Upper lobe of left lung (tissue), 6 donors: ENCODE measurements at regions not wholly inside any gene's neighbourhood (a gene's known extent, or its start where the extent isn't known, plus 50 kb on each side); places are given as distances from the start of the nearest gene placed in this dataset.

Source experiments
- ATAC-seq, 2 donors: fragments of 200-7000 bp; cut with Tn5 transposase; one replicate each; pipeline ENCODE4 v1.9.1; 2022; ENCODE audit warnings: mild to moderate bottlenecking in 2 of 2, moderate library complexity in 2 of 2; ENCODE audit not compliant: low FRiP score in 2 of 2
- DNase-seq, 2 donors: peaks; one replicate each; pipeline ENCODE4 v3.0.0-alpha.2; 2019 to 2020
- H3K27ac ChIP-seq, 4 donors: fragments of 200-600 bp; sonication (generic); one replicate each; pipeline ENCODE4 v1.5.1; 2016 to 2019
- H3K27me3 ChIP-seq, 4 donors: fragments of 200-600 bp; sonication (generic); one replicate each; pipeline ENCODE4 v1.5.1; 2017 to 2019
- H3K36me3 ChIP-seq, 4 donors: fragments of 200-600 bp; sonication (generic); one replicate each; pipeline ENCODE4 v1.5.1; 2016 to 2019
- H3K4me1 ChIP-seq, 4 donors: fragments of 200-600 bp; sonication (generic); one replicate each; pipeline ENCODE4 v1.5.1; 2018 to 2019
- H3K4me3 ChIP-seq, 4 donors: fragments of 200-600 bp; sonication (generic); one replicate each; pipeline ENCODE4 v1.5.1; 2017 to 2019; ENCODE audit warnings: mild to moderate bottlenecking in 2 of 4, moderate library complexity in 1 of 4
- H3K9me3 ChIP-seq, 4 donors: fragments of 200-600 bp; sonication (generic); one replicate each; pipeline ENCODE4 v1.5.1; 2018 to 2019
- EP300 ChIP-seq, 4 donors: sonication (generic); formaldehyde crosslinking; IDR thresholded peaks; one replicate each; pipeline ENCODE4 v1.5.1; 2017; ENCODE audit warnings: antibody characterized with exemption in 4 of 4, control low read depth in 2 of 4
- POLR2A ChIP-seq, 4 donors: fragments of 450-650 bp; IDR thresholded peaks; one replicate each; pipeline ENCODE4 v1.5.1; 2016 to 2017; ENCODE audit warnings: antibody characterized with exemption in 4 of 4, mild to moderate bottlenecking in 2 of 4
- POLR2AphosphoS5 ChIP-seq, 2 donors: sonication (generic); formaldehyde crosslinking; IDR thresholded peaks; one replicate each; pipeline ENCODE4 v1.5.1; 2017; ENCODE audit warnings: antibody characterized with exemption in 2 of 2
- WGBS, 2 donors: methylation state at CpG; one replicate each; pipeline ENCODE4 v1.1.5; 2017 to 2018; 5-methylcytosine and 5-hydroxymethylcytosine counted together
- TF ChIP-seq, protein P1 (sequence below), 6 experiments: fragments of 450-650 bp in 4 of 6; fragments of 200-600 bp in 2 of 6; sonication (generic) in 2 of 6; IDR thresholded peaks; one replicate each; pipeline ENCODE4 v1.5.1; 2016 to 2019; ENCODE audit warnings: antibody characterized with exemption in 6 of 6
- donor health status: DM: no; HTN: no; CAD: no; lungs with moderate emphysema.
- donor health status: DM: no; HTN: yes; CAD: no; lungs with severe emphysema.

DNA sequence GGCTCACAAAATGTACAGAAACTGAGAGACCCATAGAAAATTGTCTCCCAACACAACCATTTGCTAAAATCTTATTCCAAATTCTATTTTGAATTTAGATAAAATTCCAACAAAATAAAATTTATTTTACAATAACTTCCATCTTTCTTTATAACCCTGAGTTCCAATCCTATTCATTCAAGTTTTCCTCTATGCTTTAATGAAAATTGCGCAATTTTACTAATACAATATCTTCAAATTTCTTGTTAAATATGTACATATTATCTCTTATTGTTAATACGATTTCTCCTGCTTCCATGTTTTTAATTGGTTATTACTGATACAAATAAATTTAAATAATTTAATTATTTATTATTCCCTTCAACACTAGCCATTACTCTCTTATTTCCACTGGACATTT lies 645.2 kb upstream of the COBL start:
- Histone ChIP-seq H3K9me3 (peaks cover 0 to 7% (median 0%) of the 10 kb centered on the region in 4 donors), H3K4me3 (no peak overlapping the region), H3K36me3 (no peaks in the 10 kb centered on the region), H3K27me3 (no peaks in the 10 kb centered on the region), H3K27ac (no peak overlapping the region), H3K4me1 (no peaks in the 10 kb centered on the region)
- DNase-seq (no peak), ATAC-seq (no peak)
- TF ChIP-seq POLR2AphosphoS5 (IDR thresholded peaks at IDR 0.05) = no peak
- 79 to 87% methylated on average over 2 of the region's 2 CpGs for WGBS, 2 donors

DNA sequence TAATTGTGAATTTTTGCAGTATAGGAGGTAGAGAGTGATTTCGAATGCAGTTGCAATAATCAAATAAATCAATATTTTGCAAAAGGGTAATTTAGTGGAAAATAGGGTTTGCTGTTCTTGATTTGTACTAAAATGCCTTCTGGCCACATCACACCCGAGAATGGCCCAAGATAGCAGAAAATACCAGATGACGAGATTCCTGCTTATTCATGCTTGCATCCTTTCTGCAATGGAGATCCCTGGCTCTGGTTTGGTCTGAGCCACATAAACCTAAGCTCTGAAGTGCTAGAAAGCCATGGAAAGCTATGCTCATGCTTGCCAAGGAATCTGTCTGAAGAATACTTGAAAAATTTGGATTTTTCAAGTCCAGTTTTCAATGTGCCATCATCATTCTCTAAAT lies 634.2 kb upstream of the COBL start:
- no peak overlapping the region for H3K27ac ChIP-seq
- H3K27me3 ChIP-seq = no peaks in the 10 kb centered on the region
- no peak overlapping the region for H3K4me3 ChIP-seq
- ATAC-seq (no peak), DNase-seq (no peak)
- TF ChIP-seq POLR2AphosphoS5 (IDR thresholded peaks at IDR 0.05) (no peak), EP300 (IDR thresholded peaks at IDR 0.05) (no peak), POLR2A (IDR thresholded peaks at IDR 0.05) (no peak)
- TF ChIP-seq, protein P1, sequence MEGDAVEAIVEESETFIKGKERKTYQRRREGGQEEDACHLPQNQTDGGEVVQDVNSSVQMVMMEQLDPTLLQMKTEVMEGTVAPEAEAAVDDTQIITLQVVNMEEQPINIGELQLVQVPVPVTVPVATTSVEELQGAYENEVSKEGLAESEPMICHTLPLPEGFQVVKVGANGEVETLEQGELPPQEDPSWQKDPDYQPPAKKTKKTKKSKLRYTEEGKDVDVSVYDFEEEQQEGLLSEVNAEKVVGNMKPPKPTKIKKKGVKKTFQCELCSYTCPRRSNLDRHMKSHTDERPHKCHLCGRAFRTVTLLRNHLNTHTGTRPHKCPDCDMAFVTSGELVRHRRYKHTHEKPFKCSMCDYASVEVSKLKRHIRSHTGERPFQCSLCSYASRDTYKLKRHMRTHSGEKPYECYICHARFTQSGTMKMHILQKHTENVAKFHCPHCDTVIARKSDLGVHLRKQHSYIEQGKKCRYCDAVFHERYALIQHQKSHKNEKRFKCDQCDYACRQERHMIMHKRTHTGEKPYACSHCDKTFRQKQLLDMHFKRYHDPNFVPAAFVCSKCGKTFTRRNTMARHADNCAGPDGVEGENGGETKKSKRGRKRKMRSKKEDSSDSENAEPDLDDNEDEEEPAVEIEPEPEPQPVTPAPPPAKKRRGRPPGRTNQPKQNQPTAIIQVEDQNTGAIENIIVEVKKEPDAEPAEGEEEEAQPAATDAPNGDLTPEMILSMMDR (IDR thresholded peaks at IDR 0.05) = no peak
- no peaks in the 10 kb centered on the region for H3K36me3 ChIP-seq
- H3K4me1 ChIP-seq = no peaks in the 10 kb centered on the region
- 39 to 42% methylated on average over 3 of the region's 3 CpGs for whole genome bisulfite sequencing, 2 donors
- H3K9me3 ChIP-seq = no peaks in the 10 kb centered on the region

DNA sequence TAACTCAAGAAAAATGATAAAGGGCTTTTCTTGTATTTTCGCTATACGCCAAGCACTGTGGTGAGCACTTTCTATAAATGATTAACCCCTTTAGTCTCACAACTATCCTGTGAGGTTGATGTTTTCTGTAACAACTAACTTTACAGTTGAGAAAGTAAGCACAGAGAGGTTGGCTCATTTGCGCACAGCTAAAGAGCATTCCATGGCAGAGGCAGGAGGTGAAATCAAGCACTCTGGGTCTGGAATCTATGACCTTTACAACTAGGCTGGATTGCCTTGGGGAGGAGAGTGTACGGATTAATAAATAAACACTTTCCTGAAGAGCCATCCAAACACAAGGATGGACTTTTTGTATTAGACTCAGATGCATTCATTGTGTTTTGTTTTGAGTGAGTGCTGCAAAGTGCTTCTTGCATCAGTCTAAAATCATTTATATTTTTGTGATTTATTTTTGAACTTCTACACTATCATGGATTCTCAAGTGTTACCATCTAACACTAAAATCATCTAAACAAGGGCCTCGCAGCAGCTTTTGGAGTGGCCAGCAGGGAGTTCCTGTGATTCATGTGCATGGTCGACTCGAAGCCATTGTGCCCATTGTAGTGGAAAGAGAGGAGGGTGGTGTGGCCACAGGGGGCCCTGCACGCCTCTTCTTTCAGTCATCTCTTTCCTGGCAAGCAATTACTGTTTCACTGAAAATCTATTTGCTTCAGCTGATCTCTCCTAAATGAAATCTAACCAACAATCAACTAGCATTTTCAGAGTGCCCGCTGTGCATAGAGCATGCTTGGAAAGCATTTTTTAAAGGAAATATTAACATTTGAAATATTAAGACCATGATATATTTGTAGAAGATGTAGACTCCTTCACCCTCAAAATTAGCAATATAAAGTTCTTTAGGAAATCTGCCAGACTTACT lies 633.4 kb upstream of the COBL start:
- ATAC-seq (no peak), DNase-seq (no peak)
- no peaks in the 10 kb centered on the region for H3K36me3 ChIP-seq
- no peak overlapping the region for H3K4me3 ChIP-seq
- no peak overlapping the region for H3K27ac ChIP-seq
- H3K9me3 ChIP-seq = no peaks in the 10 kb centered on the region
- no peak for TF ChIP-seq POLR2AphosphoS5 (IDR thresholded peaks at IDR 0.05)
- TF ChIP-seq, protein P1 (IDR thresholded peaks at IDR 0.05) = no peak
- no peak for TF ChIP-seq POLR2A (IDR thresholded peaks at IDR 0.05)
- no peak for TF ChIP-seq EP300 (IDR thresholded peaks at IDR 0.05)
- no peaks in the 10 kb centered on the region for H3K27me3 ChIP-seq
- WGBS, 2 donors = 46 to 54% methylated on average over 9 of the region's 9 CpGs
- no peaks in the 10 kb centered on the region for H3K4me1 ChIP-seq

DNA sequence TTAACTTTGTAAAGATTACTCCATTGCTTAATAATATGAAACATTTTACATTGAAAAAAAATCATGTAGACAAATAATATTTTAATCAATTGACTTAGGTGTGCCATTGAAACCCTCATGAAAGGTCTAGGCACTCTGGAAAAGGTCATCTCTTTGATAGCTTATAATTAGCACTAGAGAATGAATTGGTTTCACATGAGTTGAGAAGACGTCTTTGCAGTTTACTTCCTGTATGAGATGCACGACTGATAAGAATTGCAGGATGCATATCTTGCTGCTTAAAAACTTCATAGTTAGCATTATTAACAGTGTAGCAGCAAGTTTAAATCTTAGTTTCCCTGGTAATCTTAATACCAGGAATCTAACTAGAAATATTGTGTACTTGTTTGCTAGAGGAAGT lies 614.2 kb upstream of the COBL start:
- H3K4me3 ChIP-seq = no peak overlapping the region
- TF ChIP-seq, protein P1 (IDR thresholded peaks at IDR 0.05) = no peak
- TF ChIP-seq POLR2AphosphoS5 (IDR thresholded peaks at IDR 0.05) = no peak
- TF ChIP-seq POLR2A (IDR thresholded peaks at IDR 0.05) = no peak
- TF ChIP-seq EP300 (IDR thresholded peaks at IDR 0.05) = no peak
- ATAC-seq (no peak), DNase-seq (no peak)
- no peaks in the 10 kb centered on the region for H3K9me3 ChIP-seq
- no peaks in the 10 kb centered on the region for H3K4me1 ChIP-seq
- no peaks in the 10 kb centered on the region for H3K36me3 ChIP-seq
- H3K27ac ChIP-seq = no peak overlapping the region
- no peaks in the 10 kb centered on the region for H3K27me3 ChIP-seq
- WGBS, 2 donors = 55 to 58% methylated on average over 2 of the region's 2 CpGs

DNA sequence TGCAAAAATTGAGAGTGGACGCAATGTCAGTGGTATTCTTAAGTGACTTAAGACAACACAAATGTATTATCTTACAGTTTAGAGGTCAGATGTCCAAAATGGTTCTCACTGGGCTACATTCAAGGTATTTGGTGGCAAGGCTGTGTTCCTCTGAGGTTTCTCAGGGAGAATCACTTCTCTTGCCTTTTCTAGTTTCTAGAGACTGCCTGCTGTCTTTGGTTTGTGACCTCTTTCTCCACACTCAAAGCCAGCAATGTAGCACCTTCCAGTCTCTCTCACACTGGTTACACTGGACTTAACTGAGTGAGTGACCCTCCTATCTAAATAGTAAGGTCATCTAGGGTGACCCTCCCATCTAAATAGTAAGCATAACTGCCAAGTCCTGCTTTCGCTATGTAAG lies 613.2 kb upstream of the COBL start:
- DNase-seq (no peak), ATAC-seq (no peak)

More for the DNA sequence above, 613.2 kb upstream of the COBL start:
- TF ChIP-seq POLR2AphosphoS5 (IDR thresholded peaks at IDR 0.05) (no peak), EP300 (IDR thresholded peaks at IDR 0.05) (no peak), POLR2A (IDR thresholded peaks at IDR 0.05) (no peak)
- TF ChIP-seq, protein P1 (IDR thresholded peaks at IDR 0.05) = no peak
- Histone ChIP-seq H3K9me3 (no peaks in the 10 kb centered on the region), H3K27me3 (no peaks in the 10 kb centered on the region), H3K4me3 (no peak overlapping the region), H3K4me1 (no peaks in the 10 kb centered on the region), H3K27ac (no peak overlapping the region), H3K36me3 (no peaks in the 10 kb centered on the region)
- 45 to 47% methylated on average over 2 of the region's 2 CpGs for WGBS, 2 donors
